ENCODE measurements at regions not wholly inside any gene's neighbourhood (a gene's known extent, or its start where the extent isn't known, plus 50 kb on each side); places are given as distances from the start of the nearest gene placed in this dataset.
A peak's percentile ranks its signal among the peaks of the same experiment; 100 is the strongest.

- Histone ChIP-seq H3K4me3 (no peak overlapping the region), H3K27me3 (no peaks in the 10 kb centered on the region), H3K27ac (no peak overlapping the region), H3K36me3 (no peaks in the 10 kb centered on the region), H3K9me3 (no peaks in the 10 kb centered on the region), H3K4me1 (no peaks in the 10 kb centered on the region)
- TF ChIP-seq POLR2A (IDR thresholded peaks at IDR 0.05) = no peak
- no peak for TF ChIP-seq CTCF (IDR thresholded peaks at IDR 0.05)
- DNase-seq = no peak
- intact Hi-C loops (cut with DNase I) = no loop called here
- WGBS, 2 donors = 73 to 74% methylated on average over 4 of the region's 4 CpGs
Observed at GRCh38 chr4:123966990-123967769, 570.6 kb downstream of the SPRY1 start.

GRCh38 chr4:123972031-123972430 lies 575.4 kb downstream of the SPRY1 start:
- TF ChIP-seq CTCF (IDR thresholded peaks at IDR 0.05) = no peak
- no peak for TF ChIP-seq POLR2A (IDR thresholded peaks at IDR 0.05)
- H3K4me1 ChIP-seq = peaks cover 0 to 17% (median 7%) of the 10 kb centered on the region in 3 donors
- H3K27me3 ChIP-seq = no peaks in the 10 kb centered on the region
- intact Hi-C loops (cut with DNase I) = no loop called here
- H3K4me3 ChIP-seq = no peak overlapping the region
- no peak for DNase-seq
- no peaks in the 10 kb centered on the region for H3K9me3 ChIP-seq
- H3K36me3 ChIP-seq = no peaks in the 10 kb centered on the region
- H3K27ac ChIP-seq = no peak overlapping the region
- WGBS, 2 donors = 92 to 95% methylated on average over 1 of the region's 1 CpG

GRCh38 chr4:123974386-123975149 lies 578.0 kb downstream of the SPRY1 start:
- Histone ChIP-seq H3K4me3 (no peak overlapping the region), H3K27ac (no peak overlapping the region), H3K27me3 (no peaks in the 10 kb centered on the region), H3K36me3 (no peaks in the 10 kb centered on the region), H3K4me1 (peaks cover 0 to 26% (median 7%) of the 10 kb centered on the region in 3 donors), H3K9me3 (peaks cover 0 to 8% (median 0%) of the 10 kb centered on the region in 3 donors)
- intact Hi-C loops (cut with DNase I) = no loop called here
- DNase-seq = no peak
- TF ChIP-seq CTCF (IDR thresholded peaks at IDR 0.05) (no peak), POLR2A (IDR thresholded peaks at IDR 0.05) (no peak)
- 75% methylated on average over 2 of the region's 2 CpGs for WGBS, 2 donors

GRCh38 chr4:123976285-123976684 lies 579.7 kb downstream of the SPRY1 start:
- TF ChIP-seq POLR2A (IDR thresholded peaks at IDR 0.05) (no peak), CTCF (IDR thresholded peaks at IDR 0.05) (no peak)
- Histone ChIP-seq H3K4me1 (peaks cover 0 to 26% (median 7%) of the 10 kb centered on the region in 3 donors), H3K9me3 (peaks cover 0 to 8% (median 0%) of the 10 kb centered on the region in 3 donors), H3K27me3 (no peaks in the 10 kb centered on the region), H3K4me3 (no peak overlapping the region), H3K27ac (peak overlapping the region in 2 of 4 donors; percentile 3 to 43), H3K36me3 (no peaks in the 10 kb centered on the region)
- 19 to 35% methylated on average over 7 of the region's 7 CpGs for WGBS, 2 donors
- DNase-seq = no peak
- intact Hi-C loops (cut with DNase I) = no loop called here

- peaks cover 0 to 26% (median 7%) of the 10 kb centered on the region in 3 donors for H3K4me1 ChIP-seq
- no peak for DNase-seq
- TF ChIP-seq CTCF (IDR thresholded peaks at IDR 0.05) (no peak), POLR2A (IDR thresholded peaks at IDR 0.05) (no peak)
- WGBS, 2 donors = 30 to 35% methylated on average over 2 of the region's 2 CpGs
- H3K27ac ChIP-seq = peak overlapping the region in 2 of 4 donors; percentile 3 to 43
- H3K9me3 ChIP-seq = peaks cover 0 to 8% (median 0%) of the 10 kb centered on the region in 3 donors
- H3K27me3 ChIP-seq = no peaks in the 10 kb centered on the region
- intact Hi-C loops (cut with DNase I) = no loop called here
- no peaks in the 10 kb centered on the region for H3K36me3 ChIP-seq
- H3K4me3 ChIP-seq = no peak overlapping the region
Observed at GRCh38 chr4:123976819-123977218, 580.2 kb downstream of the SPRY1 start.

All from esophagus squamous epithelium (tissue), 5 donors.